ENCODE measurements at regions not wholly inside any gene's neighbourhood (a gene's known extent, or its start where the extent isn't known, plus 50 kb on each side); places are given as distances from the start of the nearest gene placed in this dataset.

- no peak for DNase-seq
These were observed 51.3 kb upstream of the LRRN2 start for GRCh38 chr1:204736836-204737235.

GRCh38 chr1:204738506-204738905, 53.0 kb upstream of the LRRN2 start:
- DNase-seq, result no peak

GRCh38 chr1:204740354-204740753, 54.8 kb upstream of the LRRN2 start:
- DNase-seq, result no peak

- DNase-seq, result no peak
These were observed 55.9 kb upstream of the LRRN2 start for GRCh38 chr1:204741440-204741839.

GRCh38 chr1:204742676-204743251, 57.2 kb upstream of the LRRN2 start:
- DNase-seq, result no peak

GRCh38 chr1:204744107-204744779, 58.7 kb upstream of the LRRN2 start:
- DNase-seq, result no peak

- peak in 4 of 5 donors; percentile 21 to 44 (median 35) for DNase-seq
These were observed 61.4 kb upstream of the LRRN2 start for GRCh38 chr1:204746838-204747442.

GRCh38 chr1:204751480-204751879, 65.9 kb upstream of the LRRN2 start:
- no peak for DNase-seq

DNA sequence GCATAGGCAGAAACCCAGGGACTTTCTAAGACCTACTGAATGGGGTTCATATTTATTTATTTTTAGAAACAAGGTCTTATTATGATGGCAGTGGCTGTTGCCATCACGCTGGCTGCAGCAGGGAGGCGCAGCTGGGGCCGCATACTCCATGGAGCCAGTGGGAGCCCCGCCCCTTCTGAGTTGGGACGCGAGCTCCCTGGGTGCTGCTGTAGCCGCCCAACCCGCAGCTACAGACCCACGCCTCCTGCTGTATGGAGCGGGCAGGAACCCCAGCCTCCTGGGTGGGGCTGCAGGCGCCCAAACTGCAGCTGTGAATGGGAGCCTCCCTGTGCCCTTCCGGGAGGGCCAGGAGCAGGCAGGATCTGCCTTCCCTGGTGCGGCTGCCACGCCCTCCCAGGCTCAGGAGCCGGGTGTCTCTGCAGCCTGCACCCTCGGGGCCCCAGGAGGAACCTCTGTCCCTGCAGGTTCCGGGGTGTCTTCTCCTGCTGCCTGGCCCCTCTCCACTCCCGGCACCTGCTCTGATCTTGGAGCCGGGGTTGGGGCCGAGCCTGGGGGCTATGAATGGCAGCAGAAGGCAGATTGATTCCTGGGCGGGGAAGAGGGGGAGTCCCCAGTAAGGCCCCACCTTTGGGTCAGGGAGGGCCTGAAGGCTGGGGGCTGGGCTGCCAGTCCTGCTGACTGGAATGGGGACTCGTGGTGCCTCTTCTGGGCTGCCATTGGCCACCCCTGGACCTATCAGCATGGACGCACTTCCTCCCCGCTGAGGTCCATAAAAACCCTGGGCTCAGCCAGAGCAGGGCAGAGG, 66.5 kb upstream of the LRRN2 start:
- no peak for DNase-seq

- no peak for DNase-seq
These were observed 67.1 kb upstream of the LRRN2 start for GRCh38 chr1:204752688-204753040.

GRCh38 chr1:204754821-204755220, 69.3 kb upstream of the LRRN2 start:
- no peak for DNase-seq

DNA sequence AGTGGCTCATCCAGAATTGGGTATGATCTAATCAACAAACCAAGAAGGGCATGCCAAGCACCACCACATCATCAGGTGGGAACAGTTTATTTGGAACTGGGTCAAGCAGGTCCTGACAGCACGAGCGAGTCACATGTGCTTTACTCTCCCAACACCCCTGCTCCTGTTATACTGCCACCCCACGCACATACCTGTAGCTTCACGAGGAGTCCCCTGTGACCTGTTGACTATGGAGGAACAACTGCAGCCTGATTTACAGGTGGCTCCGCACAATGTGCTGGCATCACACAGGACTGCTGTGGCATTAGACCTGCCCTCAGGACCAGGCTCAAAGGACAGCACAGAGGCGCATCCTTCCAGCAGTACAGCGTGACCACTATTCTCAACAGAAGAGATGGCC, 70.8 kb upstream of the LRRN2 start:
- DNase-seq, result no peak

GRCh38 chr1:204756811-204757210, 71.3 kb upstream of the LRRN2 start:
- DNase-seq, result no peak

GRCh38 chr1:204758601-204759000, 73.1 kb upstream of the LRRN2 start:
- DNase-seq, result no peak

- DNase-seq, result no peak
These were observed 74.8 kb upstream of the LRRN2 start for GRCh38 chr1:204760350-204760749.

DNA sequence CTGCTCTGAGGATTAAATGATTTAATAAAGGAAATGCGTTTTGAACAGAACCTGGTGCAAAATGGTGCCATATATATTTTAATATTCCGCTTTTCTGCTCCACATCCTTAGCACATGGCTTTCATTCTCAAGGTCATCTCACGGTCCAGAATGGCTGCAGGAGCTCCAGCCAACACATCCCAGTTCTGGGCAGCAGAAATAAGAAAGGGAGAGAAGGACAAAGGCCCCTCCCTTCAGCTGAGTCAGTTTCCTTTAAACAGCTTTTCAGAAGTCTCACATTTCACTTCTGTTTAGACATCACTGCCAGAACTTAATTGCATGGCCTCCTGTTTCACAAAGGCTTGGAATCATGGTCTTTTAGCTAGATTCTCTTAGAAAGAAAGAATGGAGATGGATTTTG, 75.2 kb upstream of the LRRN2 start:
- DNase-seq, result no peak

- DNase-seq, result peak; percentile 31 to 75 (median 49)
These were observed 78.4 kb upstream of the LRRN2 start for GRCh38 chr1:204763773-204764427.

DNA sequence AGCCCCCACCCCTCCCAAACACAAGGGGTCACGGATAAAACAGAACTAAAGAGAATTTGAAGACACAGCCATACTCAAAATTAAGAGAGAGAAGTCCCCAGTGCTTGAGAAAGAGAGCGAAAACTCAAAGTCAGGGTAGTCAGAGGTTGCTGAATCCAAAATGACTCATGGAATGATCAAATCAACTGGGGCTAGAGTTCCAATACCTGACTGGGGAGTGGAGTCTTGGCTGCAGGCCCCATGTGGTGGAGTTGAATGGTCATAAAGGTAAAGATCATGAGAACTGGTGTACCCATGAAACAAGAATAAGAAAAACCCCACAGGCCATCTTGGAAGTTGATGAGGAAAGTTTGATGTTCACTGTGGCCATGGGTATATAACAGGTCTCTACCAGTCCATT, 84.5 kb upstream of the LRRN2 start:
- DNase-seq, result no peak

DNA sequence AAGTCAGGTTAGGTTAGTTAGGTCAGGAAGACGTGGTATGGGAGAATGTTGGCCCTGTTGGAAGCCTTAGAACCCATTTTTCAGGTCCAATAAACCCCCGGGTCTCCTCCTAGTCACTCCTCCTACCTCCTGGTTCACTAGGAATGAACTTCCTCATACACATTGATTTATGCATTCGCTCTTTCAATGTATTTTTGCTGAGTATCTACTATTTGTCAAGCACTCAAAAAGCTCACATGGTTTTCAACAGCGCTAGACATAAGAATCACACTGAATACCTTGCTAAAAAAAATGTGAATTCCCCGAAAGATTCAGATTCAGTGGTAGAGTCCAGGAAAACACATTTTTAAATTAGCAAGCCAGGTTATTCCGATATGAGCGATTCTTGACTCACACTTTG, 85.8 kb upstream of the LRRN2 start:
- no peak for DNase-seq

- DNase-seq, result no peak
These were observed 87.7 kb upstream of the LRRN2 start for GRCh38 chr1:204773246-204773645.

DNA sequence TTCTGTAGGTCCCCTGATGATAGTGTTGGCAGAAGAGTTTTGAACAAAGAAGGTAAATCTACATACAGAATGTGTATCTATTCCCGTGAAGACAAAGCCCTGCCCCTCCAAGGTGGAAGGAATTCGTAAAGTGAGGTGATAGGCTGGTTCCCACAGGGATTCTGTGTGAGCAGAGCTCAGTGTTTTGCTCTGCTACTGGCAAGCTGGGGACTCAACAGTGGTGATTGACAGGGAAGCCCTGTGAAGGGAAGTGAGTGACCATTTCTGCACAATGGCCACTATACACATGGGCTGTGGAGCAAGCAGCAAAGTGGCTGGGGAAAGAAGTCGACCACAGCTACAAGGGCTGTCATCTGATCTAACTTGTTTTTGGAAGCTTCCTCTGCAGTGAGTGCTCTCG, 90.0 kb upstream of the LRRN2 start:
- DNase-seq, result no peak

GRCh38 chr1:204777591-204777990, 92.1 kb upstream of the LRRN2 start:
- DNase-seq, result no peak

DNA sequence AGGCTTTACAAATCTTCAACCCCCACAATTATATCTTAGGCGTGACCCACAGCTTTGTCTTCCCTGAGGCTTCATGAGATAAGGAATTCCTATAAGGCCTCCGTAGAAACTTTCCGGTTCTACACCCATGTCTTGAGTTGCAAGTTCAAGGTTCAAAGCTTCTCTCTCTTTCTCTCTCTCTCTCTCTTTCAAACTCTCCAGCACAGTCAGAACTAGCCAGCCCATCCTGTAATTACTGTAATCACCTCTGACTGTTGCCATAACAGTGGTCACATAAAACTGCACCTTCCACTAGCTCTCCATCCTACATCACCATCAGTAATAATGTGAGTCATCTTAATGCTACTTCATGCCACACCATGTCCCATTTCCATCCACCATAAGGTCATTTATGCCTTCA, 90.0 kb upstream of the NFASC start:
- DNase-seq, result no peak

Data from T-helper 1 cell (primary cell).